HUES48 (cell line): ENCODE measurements at regions not wholly inside any gene's neighbourhood (a gene's known extent, or its start where the extent isn't known, plus 50 kb on each side); places are given as distances from the start of the nearest gene placed in this dataset.
"Not testable (repeated sequence)": the region's sequence is repeated elsewhere in the genome, so short reads cannot be mapped to it uniquely, and the experiment has no call there.

Source experiments
- H3K27ac ChIP-seq: one replicate; pipeline ENCODE4 v1.7.0; 2013; ENCODE audit warnings: low read depth, low read length, inconsistent platforms
- H3K27me3 ChIP-seq: 2 replicates; pipeline ENCODE4 v1.6.1; 2013; ENCODE audit warnings: mild to moderate bottlenecking, low read length; ENCODE audit not compliant: control insufficient read depth, insufficient read depth
- H3K36me3 ChIP-seq: 2 replicates; pipeline ENCODE4 v1.6.1; 2013; ENCODE audit warnings: low read length; ENCODE audit not compliant: control insufficient read depth, insufficient read depth
- H3K4me1 ChIP-seq: 2 replicates; pipeline ENCODE4 v1.6.1; 2013; ENCODE audit warnings: mild to moderate bottlenecking, low read length; ENCODE audit not compliant: control insufficient read depth, insufficient read depth
- H3K4me3 ChIP-seq: 2 replicates; pipeline ENCODE4 v1.5.1; 2013; ENCODE audit warnings: mild to moderate bottlenecking, low read depth, low read length
- H3K9ac ChIP-seq: 2 replicates; pipeline ENCODE4 v1.6.1; 2013; ENCODE audit warnings: mild to moderate bottlenecking, low read depth, low read length, moderate library complexity
- H3K9me3 ChIP-seq: 2 replicates; pipeline ENCODE4 v1.6.1; 2013; ENCODE audit warnings: low read length; ENCODE audit not compliant: control insufficient read depth, insufficient read depth

DNA sequence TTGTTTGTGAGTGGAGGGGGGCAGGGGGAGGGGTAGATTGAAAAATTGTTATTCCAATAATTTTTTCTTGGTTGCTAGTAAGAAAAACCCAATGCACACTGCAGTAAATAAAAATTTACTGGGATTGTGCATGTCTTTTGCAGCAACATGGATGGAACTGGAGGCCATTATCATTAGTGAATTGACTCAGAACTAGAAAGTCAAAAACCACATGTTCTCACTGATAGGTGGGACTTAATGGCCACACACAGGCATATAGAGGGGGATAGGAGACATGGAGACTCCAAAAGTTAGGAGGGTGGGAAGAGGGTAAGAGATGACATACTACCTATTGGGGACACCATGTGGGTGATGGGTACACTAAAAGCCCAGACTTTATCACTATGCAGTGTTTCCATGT lies 67.2 kb downstream of the BUB3 start:
- Histone ChIP-seq H3K27ac (no peak overlapping the region), H3K36me3 (no peaks in the 10 kb centered on the region)

DNA sequence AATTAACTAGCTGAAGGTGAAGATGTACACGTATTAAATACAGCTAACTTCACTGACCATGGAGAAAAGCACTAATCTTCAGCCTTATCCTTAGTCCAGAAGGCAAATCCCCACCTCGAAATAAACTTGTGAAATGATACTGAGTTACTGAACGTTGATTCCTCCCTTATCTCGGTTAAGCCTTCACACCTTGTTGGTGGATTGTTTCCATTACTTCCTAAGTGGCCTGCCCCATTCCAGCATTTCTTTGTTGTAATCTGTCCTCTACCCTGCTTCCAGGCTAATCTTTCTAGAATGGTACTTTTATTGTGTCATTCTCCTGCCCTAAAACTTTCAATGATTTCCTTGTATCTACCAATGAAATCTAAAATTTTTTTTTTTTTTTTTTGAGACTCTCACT lies 68.6 kb downstream of the BUB3 start:
- Histone ChIP-seq H3K9ac (no peak overlapping the region), H3K4me3 (no peak overlapping the region), H3K36me3 (no peaks in the 10 kb centered on the region), H3K9me3 (no peaks in the 10 kb centered on the region), H3K27me3 (no peaks in the 10 kb centered on the region), H3K4me1 (no peaks in the 10 kb centered on the region), H3K27ac (no peak overlapping the region)

More for the DNA sequence above, 67.2 kb downstream of the BUB3 start:
- Histone ChIP-seq H3K4me1 (peaks cover 7% of the 10 kb centered on the region; the same call in 1 of the 2 replicates), H3K4me3 (no peak overlapping the region), H3K9ac (no peak overlapping the region), H3K9me3 (no peaks in the 10 kb centered on the region), H3K27me3 (no peaks in the 10 kb centered on the region)

DNA sequence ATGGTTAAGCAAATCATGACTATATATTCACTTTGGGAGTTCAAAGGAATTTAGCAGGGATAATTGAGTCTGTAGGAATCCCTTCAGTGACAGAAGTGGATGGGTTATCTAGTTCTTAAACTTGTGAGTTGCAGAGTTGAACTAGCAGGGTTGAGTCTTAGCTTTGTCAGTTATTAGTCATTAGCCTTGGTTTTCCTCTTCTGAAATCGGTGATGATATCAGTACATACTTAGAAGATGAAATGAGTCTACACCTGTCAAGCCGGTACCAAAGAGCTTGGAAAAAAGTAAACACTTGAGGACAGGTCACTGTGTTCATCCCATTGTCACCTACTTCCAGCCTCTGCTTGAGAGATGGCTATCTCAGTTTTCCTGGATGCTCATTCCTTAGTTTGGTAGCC lies 73.5 kb downstream of the BUB3 start:
- Histone ChIP-seq H3K4me1 (no peaks in the 10 kb centered on the region), H3K9ac (no peak overlapping the region), H3K27ac (no peak overlapping the region), H3K9me3 (no peaks in the 10 kb centered on the region), H3K4me3 (no peak overlapping the region), H3K36me3 (no peaks in the 10 kb centered on the region), H3K27me3 (no peaks in the 10 kb centered on the region)

DNA sequence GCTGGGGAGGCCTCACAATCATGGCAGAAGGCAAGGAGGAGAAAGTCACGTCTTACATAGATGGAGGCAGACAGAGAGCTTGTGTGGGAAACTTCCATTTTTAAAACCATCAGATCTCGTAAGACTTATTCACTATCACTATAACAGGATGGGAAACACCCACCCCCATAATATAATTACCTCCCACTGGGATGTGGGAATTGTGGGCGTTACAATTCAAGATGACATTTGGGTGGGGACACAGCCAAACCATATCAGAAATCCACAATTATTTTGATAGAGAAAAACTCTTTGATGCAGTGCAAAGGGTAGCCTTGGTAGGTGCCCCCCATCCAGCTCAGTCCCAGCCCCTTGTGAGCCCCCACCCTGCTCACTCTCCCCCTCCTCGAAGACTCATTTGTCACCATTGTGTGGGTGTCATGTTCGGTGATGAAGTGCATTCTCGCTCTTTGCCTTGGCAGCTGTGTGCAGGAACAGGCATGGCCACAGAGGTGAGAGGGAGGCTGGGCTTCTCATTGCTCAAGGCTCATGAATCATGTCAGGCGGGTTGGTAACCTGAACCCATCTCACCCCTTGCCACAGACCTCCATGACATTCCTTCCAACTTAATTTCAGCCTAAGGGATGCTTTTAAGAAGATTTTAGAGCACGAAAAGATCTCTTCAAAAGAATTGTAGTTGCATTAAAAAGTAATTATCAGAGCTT lies 75.9 kb downstream of the BUB3 start:
- no peaks in the 10 kb centered on the region for H3K9me3 ChIP-seq
- no peak overlapping the region for H3K4me3 ChIP-seq

GRCh38 chr10:123232879-123233278 lies 78.7 kb downstream of the BUB3 start:
- not testable (repeated sequence) for H3K36me3 ChIP-seq, H3K27me3 ChIP-seq, H3K9ac ChIP-seq

More for the DNA sequence above, 75.9 kb downstream of the BUB3 start:
- H3K4me1 ChIP-seq: no peaks in the 10 kb centered on the region
- H3K27ac ChIP-seq: no peak overlapping the region
- no peak overlapping the region for H3K9ac ChIP-seq
- no peaks in the 10 kb centered on the region for H3K27me3 ChIP-seq
- H3K36me3 ChIP-seq: no peaks in the 10 kb centered on the region

GRCh38 chr10:123235014-123235413 lies 80.8 kb downstream of the BUB3 start:
- H3K27ac ChIP-seq, H3K9ac ChIP-seq, H3K4me3 ChIP-seq, H3K27me3 ChIP-seq, H3K36me3 ChIP-seq, H3K9me3 ChIP-seq, H3K4me1 ChIP-seq: not testable (repeated sequence)

More at GRCh38 chr10:123232879-123233278, 78.7 kb downstream of the BUB3 start:
- H3K27ac ChIP-seq, H3K4me3 ChIP-seq, H3K4me1 ChIP-seq, H3K9me3 ChIP-seq: not testable (repeated sequence)

DNA sequence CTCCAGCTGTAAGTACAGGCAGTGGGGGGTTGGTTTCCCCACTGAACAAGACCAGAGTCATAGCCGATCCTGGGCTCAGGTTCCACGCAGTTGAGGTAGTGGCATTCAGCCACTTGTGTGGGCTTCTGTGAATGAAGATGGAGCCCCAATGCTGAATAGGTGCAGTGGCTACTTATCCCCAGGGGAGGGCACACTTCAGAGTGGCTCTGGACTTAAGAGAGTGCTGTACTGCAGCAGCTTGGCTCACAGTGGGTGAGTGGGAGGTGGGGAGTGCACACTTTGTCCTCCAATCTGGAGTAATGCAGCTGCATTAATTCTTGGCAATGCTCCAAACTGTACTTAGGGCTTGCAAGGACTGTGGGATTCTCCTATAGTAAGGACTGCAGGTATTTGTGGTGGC lies 81.9 kb downstream of the BUB3 start:
- Histone ChIP-seq H3K27me3 (no peaks in the 10 kb centered on the region), H3K9ac (no peak overlapping the region), H3K4me3 (no peak overlapping the region), H3K9me3 (no peaks in the 10 kb centered on the region), H3K36me3 (no peaks in the 10 kb centered on the region), H3K27ac (no peak overlapping the region), H3K4me1 (no peaks in the 10 kb centered on the region)

GRCh38 chr10:123240250-123240649 lies 86.0 kb downstream of the BUB3 start:
- Histone ChIP-seq H3K4me3 (no peak overlapping the region), H3K36me3 (no peaks in the 10 kb centered on the region), H3K4me1 (no peaks in the 10 kb centered on the region), H3K9ac (no peak overlapping the region), H3K27me3 (no peaks in the 10 kb centered on the region), H3K9me3 (no peaks in the 10 kb centered on the region), H3K27ac (no peak overlapping the region)

DNA sequence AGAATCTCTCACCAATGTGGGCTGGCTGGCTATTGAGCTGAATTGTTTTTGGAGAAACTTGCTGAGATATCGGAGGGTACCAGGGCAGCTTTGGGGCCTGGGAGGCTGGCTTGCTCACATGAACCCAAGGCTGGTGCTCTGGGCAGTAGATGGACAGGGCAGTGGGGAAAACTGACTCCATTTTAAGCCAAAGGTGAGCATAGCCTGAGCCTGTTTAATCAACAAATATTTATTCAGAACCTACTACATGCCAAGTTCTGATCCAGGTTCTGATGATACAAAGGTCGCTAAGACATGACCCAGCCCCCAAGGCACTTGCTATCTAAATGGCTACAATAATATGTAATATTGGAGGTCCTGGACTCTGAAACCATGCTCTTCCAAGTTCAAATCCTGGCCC lies 86.6 kb downstream of the BUB3 start:
- no peaks in the 10 kb centered on the region for H3K9me3 ChIP-seq
- no peaks in the 10 kb centered on the region for H3K4me1 ChIP-seq

GRCh38 chr10:123241391-123242141 lies 87.4 kb downstream of the BUB3 start:
- H3K4me1 ChIP-seq: no peaks in the 10 kb centered on the region
- no peak overlapping the region for H3K27ac ChIP-seq
- no peaks in the 10 kb centered on the region for H3K36me3 ChIP-seq
- H3K9me3 ChIP-seq: no peaks in the 10 kb centered on the region
- no peak overlapping the region for H3K9ac ChIP-seq
- no peaks in the 10 kb centered on the region for H3K27me3 ChIP-seq
- H3K4me3 ChIP-seq: no peak overlapping the region

More for the DNA sequence above, 86.6 kb downstream of the BUB3 start:
- Histone ChIP-seq H3K27ac (no peak overlapping the region), H3K9ac (no peak overlapping the region), H3K36me3 (no peaks in the 10 kb centered on the region), H3K27me3 (no peaks in the 10 kb centered on the region), H3K4me3 (no peak overlapping the region)

DNA sequence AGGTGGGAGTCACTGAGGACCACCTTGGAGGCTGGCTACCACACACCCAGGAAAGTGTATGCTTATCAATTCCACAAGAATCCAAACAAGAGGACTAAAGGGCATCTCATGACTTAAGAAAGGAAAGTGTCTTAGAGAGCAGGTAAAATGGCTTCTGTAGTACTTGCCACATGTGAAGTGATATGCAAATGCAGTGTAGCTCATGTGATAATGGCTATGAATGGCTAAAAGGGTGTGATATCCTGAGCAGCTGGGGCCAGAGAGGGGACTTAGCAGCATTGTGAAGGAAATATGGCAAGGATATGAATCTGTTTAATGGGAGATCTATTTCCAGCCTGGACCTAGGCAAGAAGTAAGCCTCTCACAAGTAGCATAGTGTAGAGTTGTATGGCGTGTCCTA lies 90.5 kb downstream of the BUB3 start:
- Histone ChIP-seq H3K27ac (no peak overlapping the region), H3K36me3 (no peaks in the 10 kb centered on the region), H3K9me3 (no peaks in the 10 kb centered on the region), H3K27me3 (no peaks in the 10 kb centered on the region), H3K4me1 (no peaks in the 10 kb centered on the region), H3K9ac (no peak overlapping the region), H3K4me3 (no peak overlapping the region)
